OCI-M2 (cell line): ENCODE measurements at regions not wholly inside any gene's neighbourhood (a gene's known extent, or its start where the extent isn't known, plus 50 kb on each side); places are given as distances from the start of the nearest gene placed in this dataset.
"Not testable (repeated sequence)": the region's sequence is repeated elsewhere in the genome, so short reads cannot be mapped to it uniquely, and the experiment has no call there.

ENCODE experiments used
- DNase-seq: peaks from one replicate; lab custom pipeline; 2025; ENCODE audit not compliant: unreplicated experiment; lab: John Stamatoyannopoulos, UW

GRCh38 chr9:135350003-135350315, 129.6 kb upstream of the PPP1R26 start:
- no peak for DNase-seq

- DNase-seq, result no peak
These were observed 125.6 kb upstream of the PPP1R26 start for GRCh38 chr9:135353935-135354334.

- no peak for DNase-seq
These were observed 124.0 kb upstream of the PPP1R26 start for GRCh38 chr9:135355521-135356011.

- no peak for DNase-seq
These were observed 123.6 kb upstream of the PPP1R26 start for GRCh38 chr9:135356021-135356420.

GRCh38 chr9:135356796-135357195, 122.8 kb upstream of the PPP1R26 start:
- no peak for DNase-seq

- DNase-seq, result no peak
These were observed 121.6 kb upstream of the PPP1R26 start for GRCh38 chr9:135357863-135358551.

- no peak for DNase-seq
These were observed 121.0 kb upstream of the PPP1R26 start for GRCh38 chr9:135358552-135358940.

GRCh38 chr9:135359764-135360163, 119.8 kb upstream of the PPP1R26 start:
- DNase-seq, result no peak

- DNase-seq, result no peak
These were observed 119.0 kb upstream of the PPP1R26 start for GRCh38 chr9:135360617-135361016.

GRCh38 chr9:135361668-135362067, 117.9 kb upstream of the PPP1R26 start:
- not testable (repeated sequence) for DNase-seq

GRCh38 chr9:135363596-135363995, 116.0 kb upstream of the PPP1R26 start:
- no peak for DNase-seq

GRCh38 chr9:135365013-135365768, 114.4 kb upstream of the PPP1R26 start:
- no peak for DNase-seq

- DNase-seq, result no peak
These were observed 113.5 kb upstream of the PPP1R26 start for GRCh38 chr9:135366104-135366503.

- DNase-seq, result no peak
These were observed 110.1 kb upstream of the PPP1R26 start for GRCh38 chr9:135369412-135369990.

GRCh38 chr9:135370411-135371375, 108.9 kb upstream of the PPP1R26 start:
- no peak for DNase-seq

- DNase-seq, result no peak
These were observed 108.0 kb upstream of the PPP1R26 start for GRCh38 chr9:135371535-135371934.

GRCh38 chr9:135372036-135372435, 107.5 kb upstream of the PPP1R26 start:
- no peak for DNase-seq

- no peak for DNase-seq
These were observed 107.0 kb upstream of the PPP1R26 start for GRCh38 chr9:135372501-135373008.

- no peak for DNase-seq
These were observed 106.4 kb upstream of the PPP1R26 start for GRCh38 chr9:135373151-135373685.

- DNase-seq, result no peak
These were observed 105.8 kb upstream of the PPP1R26 start for GRCh38 chr9:135373820-135374219.

- no peak for DNase-seq
These were observed 105.0 kb upstream of the PPP1R26 start for GRCh38 chr9:135374591-135374990.
